Iris pigment epithelial cell (primary cell): ENCODE measurements at regions not wholly inside any gene's neighbourhood (a gene's known extent, or its start where the extent isn't known, plus 50 kb on each side); places are given as distances from the start of the nearest gene placed in this dataset.
"Not testable (repeated sequence)": the region's sequence is repeated elsewhere in the genome, so short reads cannot be mapped to it uniquely, and the experiment has no call there.

Experiments used
- DNase-seq: peaks from one replicate; pipeline ENCODE4 v3.0.0-alpha.2; 2011; ENCODE audit warnings: low read depth

DNA sequence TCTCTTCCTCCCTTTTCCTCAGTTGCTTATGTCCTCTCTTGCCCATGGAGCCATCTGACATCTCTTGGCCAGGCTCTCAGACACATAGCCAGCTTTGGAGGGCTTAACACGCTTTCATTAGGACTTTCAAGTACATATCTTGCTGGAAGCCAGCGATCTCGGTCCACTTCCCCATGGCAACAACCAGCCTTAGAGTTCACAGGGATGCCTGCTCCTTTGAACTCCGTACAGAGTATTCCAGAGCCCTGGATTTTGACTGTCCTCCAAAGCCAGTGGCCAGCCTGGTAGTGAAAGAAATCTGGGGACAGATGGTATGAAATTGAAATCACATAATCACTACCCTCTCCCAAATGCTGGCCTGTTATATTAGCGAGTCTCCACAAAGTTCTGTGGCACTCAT lies 370.5 kb upstream of the NPVF start:
- no peak for DNase-seq

DNA sequence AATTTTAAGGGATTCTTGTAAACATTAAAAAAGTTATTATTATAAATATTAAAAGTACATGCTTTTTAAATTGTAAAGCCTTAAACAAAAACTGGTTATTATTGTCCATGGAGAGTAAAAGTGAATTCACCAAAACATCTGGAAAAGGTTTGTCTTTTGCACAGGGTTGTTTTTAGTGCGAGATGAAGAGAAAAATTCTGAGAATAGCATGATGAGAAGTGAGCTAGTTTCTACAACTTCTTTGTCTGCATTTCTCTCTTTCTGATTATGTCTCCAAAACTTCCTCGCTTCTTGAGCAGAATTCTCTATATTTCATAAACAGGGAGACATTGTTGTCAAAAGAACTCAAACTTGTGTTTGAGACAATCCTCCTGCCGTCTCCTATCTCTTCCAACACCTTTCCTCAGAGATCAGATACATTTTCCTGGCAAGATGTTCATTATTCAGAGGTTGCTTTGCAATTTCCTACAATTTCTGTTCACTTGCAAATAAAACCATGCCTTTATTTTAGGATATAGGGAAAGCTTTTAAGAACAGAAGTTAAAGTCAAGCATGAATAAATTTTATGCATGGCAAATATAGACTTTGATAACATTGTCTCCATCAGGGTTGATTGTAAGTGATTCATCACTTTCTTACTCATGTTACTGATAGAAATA lies 372.1 kb upstream of the NPVF start:
- DNase-seq, result no peak

DNA sequence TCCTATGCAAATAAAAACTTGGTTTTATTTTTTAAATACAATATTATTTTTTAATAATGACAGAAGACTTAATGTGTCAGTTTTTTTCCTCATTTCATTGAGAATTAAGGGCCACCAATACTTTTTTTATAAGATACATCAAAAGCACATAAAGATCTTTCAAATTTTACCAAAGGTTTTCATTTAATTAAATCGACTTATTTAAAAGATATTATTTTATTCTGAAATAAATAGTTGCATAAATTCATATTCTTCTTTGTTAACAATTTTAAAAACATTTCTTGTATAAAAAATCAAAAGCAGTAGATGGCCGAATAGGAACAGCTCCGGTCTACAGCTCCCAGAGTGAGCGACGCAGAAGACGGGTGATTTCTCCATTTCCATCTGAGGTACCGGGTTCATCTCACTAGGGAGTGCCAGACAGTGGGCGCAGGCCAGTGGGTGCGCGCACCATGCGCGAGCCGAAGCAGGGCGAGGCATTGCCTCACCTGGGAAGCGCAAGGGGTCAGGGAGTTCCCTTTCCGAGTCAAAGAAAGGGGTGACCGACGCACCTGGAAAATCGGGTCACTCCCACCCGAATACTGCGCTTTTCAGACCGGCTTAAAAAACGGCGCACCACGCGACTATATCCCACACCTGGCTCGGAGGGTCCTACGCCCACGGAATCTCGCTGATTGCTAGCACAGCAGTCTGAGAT lies 374.6 kb upstream of the NPVF start:
- DNase-seq, result not testable (repeated sequence)

DNA sequence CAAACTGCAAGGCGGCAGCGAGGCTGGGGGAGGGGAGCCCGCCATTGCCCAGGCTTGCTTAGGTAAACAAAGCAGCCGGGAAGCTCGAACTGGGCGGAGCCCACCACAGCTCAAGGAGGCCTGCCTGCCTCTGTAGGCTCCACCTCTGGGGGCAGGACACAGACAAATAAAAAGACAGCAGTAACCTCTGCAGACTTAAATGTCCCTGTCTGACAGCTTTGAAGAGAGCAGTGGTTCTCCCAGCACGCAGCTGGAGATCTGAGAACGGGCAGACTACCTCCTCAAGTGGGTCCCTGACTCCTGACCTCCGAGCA lies 375.1 kb upstream of the NPVF start:
- DNase-seq, result not testable (repeated sequence)

DNA sequence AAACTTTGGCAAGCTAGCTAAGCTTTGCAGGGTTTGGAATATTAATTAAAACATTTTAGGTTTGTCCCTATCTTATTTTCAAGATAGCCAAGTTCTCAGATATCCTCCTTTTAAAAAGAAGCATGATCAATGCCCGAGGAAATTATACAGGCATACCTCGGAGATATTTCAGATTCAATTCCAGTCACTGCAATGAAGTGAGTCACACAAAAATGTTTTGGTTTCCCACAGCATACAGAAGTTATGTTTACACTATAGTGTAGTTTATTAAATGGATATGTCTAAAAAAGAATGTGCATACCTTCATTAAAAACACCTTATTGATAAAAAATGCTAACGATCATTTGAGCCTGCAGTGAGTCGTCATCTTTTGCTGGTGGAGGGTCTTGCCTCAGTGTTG lies 382.9 kb upstream of the NPVF start:
- peak; percentile 27 for DNase-seq

DNA sequence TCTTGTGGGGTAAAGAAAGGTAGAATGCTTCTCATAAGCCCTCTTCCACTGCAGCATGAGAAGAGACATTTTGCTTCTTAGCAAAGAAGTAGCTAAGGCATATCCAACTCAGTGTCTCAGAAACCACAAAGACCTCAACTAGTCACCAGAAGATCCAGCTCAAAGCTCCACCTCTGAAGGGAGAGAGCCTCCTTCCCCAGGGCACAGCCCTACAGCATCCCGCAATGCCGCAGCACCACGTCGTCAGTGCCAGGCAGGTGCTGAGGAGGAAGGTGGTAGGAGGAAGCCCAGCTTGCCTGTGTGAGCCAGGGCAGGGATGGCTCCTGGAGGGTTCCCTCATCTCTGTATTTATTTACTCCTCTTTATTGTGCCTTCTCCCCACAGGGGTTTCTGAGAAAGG lies 385.6 kb upstream of the NPVF start:
- no peak for DNase-seq

DNA sequence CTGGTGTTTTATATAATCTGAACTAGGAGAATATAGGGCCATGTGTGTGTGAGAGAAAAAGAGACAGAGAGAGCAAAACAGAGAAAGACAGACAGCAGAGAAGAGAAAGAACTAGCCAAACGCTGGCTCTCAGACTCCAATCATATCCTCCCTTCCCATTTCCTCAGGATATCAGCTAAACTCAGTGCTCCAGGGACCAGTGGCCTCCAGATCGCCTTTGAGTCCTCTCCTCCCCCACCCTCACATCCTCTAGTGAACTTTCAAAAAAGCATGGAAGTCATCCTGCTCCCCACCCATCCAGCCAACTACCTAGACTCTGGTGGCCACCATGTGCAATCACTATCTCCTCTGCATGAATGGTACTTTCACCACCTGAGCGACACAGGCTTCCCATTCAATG lies 386.1 kb upstream of the NPVF start:
- no peak for DNase-seq

DNA sequence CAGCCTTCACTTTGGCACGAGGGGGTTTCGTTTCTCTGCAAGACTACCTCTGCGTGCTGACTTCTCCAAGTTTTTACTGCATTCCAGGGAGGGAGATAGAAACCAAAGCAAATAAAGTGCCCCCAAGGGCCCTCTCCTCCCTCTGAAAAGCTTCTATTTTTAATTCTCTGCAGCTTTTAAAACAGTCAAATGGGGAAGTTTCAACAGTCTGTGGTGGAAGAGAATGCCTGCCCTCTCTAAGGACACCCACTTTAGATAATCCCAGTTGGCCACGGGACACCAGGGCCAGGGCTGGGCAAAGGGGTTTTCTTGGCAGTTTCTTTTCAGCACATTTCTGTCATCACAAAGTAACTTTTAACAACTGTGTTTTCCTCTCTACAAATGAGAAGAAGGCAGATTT lies 386.7 kb upstream of the NPVF start:
- DNase-seq, result no peak

DNA sequence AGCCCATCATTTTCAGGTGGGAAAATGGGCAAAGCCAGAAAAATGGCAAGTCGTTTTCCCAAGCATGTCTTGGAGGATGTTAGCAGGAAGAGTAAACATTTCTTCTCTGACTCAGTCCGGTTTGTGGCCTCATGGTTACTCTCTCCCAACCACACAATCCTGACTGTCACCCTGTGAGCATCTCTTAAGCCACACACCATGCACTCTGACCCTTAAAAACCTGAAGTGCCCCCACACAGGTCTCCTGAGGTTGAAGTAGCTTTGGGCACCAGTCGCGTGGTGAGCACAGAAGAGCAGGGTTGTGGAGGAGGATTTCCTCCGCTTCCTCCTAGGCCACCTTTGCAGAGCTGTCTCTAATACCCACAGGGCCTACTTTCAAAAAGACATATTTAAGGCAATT lies 387.3 kb upstream of the NPVF start:
- DNase-seq, result no peak

DNA sequence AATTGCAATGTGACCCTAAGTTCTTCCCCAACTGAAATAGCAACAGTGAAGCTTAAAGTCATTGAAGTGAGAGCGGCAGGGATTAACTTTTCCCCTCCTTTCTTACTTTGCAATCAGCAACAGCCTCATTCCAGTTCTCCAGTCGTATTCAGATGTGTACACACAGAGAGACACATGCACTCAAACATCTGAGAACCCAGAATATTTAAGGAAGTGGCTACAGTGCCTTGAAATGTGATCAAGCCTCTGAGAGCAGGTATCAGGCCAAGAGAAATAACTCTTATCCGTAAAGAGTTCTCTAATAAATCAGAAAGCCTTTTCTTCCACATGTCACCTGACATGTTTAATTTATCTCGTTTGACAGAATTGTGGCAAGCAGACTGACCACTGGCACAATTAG lies 388.9 kb upstream of the NPVF start:
- no peak for DNase-seq

DNA sequence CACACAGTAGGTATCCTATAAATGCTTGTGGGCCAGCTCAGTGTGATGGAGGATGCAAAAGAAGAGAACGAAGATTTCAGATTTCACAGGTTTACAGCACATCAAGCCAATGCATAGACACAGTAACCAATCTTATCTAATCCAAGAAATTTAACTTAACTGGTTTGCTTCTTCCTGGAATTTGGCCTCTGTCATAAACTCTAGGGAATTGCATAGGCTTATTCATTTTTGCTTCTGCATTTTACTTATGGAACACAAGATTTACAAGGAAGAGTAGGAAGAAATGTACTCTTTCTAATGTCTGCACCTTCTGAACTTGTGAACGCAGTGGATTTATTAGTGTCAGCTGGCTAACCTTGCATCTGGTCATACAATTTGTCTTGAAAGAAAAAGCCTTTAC lies 389.4 kb upstream of the NPVF start:
- DNase-seq, result no peak

DNA sequence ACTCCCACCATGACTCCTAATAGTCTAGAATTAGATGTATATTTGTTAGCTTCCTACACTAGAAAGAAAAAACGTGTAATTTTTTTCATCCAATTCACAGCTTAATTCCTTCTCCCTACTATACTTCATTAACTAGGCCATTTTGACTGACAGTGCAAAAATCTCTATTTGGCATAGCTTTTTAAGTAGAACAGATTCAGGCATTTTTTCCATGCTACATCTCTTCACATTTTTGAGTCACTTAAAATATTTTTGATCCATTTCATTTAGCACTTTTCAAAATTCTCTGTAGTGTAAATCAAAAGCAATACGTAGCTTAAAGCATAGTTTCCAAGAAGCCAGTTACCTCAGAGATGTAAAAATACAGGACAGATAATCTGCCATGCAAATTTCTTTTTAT lies 391.1 kb upstream of the NPVF start:
- no peak for DNase-seq

DNA sequence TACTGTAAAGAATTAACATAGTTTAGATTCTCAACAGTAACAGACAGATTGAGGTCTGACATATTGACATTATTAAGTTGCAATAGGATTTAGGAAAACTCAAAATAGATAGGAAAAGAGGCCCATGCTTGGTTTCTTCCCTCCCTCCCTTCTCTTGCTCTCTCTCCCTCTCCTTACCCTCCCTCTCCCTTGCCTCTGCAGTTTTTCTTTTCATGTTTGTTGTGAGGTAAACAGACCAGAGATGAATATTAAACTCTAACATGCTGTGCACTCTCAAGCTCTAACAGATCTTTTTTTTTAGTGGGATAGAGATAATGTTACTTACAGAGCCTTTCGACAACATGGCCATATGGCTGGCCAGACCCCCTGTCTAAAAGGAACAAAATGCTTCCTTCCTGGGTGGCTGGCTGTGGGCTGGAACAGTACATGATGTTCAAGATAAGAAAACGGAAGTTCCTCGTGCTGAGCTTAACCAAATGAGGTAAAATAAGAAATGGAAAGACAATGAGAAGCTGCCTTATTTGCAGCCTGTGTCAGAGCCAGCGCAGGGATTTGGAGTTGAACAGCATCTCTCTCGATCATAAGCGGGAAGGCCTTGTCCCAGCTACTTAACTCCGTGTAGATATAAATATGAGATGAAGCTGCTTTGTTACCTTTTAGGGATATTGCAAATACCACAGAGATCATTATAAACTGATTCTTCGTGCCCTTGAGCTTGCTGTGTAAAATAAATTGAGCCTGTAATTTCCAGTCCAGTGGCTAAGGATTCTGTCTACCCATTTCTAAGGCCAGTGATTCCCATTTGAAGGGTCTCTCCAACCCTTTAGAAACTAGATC lies 391.9 kb upstream of the NPVF start:
- DNase-seq, result peak; percentile 17

DNA sequence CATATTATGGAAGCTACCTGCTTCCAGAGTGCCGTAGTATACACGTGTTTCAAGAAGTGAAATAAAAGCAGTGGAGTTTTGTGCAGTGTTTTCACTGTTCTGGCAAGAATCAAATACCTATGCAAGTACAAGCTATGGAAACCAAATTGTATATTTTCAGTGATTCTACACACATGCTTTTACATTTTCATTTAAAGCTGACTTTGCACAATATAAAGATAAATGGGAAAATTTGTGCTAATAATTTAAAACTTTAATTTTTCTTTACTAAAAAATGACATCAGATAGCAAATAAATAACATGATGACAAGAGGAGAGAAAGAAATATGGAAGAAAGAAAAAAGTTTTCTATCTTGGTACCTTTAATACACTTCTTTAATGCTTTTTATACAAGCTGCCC lies 393.7 kb upstream of the NPVF start:
- no peak for DNase-seq

DNA sequence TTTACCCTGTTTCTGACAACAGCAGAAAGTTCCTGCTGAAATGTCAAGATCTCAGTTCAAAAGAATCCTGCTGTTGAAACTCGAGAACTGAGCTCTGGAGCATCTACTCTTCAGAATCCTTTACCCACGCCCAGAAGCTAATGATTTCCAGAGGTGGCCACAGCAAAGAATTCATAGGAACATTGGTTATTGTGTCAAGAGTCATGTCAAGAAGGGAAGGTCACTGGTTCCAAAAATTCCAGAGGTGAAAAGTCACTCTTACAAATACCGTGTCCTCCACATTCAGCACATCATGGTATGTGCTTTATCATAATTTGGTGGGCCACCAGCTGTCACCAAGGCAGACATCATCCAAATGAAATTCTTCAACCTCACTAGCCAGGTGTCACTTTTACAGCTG lies 394.4 kb upstream of the NPVF start:
- no peak for DNase-seq

DNA sequence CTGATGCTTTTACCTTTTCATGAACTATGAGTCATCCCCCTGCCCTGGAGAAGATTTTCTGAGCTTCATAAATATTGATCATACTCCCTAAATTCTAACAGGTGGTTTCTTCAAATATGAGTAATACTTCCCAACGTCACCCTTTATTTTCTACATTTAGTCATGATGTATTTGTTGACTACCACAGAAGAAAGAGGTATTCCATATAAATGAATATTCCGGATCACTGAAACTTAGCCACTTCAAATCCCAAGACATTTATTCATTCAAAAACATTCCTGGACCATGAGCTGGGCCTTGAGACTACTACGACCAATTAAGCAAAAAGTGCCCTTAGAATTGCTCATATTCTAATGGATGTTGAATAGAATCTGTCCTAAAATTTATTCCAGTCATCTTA lies 395.8 kb upstream of the NPVF start:
- DNase-seq, result no peak

DNA sequence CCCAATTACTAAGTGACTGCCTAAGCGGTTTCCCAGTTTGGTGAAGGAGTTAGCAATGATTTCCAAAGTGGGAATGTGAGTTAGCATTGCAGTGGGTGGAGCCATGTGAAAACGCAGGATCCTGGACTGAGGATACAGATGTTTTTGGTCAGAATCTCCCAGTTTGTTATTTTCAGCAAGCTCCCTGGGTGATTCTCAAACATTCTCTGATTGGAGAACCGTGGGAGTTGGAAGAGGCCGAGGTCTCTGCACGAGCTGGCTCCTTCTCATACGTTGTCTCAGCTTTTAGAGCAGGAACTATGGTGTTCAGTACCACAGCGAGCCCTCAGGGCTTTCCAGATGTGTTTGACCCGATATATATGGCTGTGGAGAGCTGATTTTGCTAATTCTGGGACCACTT lies 396.5 kb upstream of the NPVF start:
- DNase-seq, result no peak

DNA sequence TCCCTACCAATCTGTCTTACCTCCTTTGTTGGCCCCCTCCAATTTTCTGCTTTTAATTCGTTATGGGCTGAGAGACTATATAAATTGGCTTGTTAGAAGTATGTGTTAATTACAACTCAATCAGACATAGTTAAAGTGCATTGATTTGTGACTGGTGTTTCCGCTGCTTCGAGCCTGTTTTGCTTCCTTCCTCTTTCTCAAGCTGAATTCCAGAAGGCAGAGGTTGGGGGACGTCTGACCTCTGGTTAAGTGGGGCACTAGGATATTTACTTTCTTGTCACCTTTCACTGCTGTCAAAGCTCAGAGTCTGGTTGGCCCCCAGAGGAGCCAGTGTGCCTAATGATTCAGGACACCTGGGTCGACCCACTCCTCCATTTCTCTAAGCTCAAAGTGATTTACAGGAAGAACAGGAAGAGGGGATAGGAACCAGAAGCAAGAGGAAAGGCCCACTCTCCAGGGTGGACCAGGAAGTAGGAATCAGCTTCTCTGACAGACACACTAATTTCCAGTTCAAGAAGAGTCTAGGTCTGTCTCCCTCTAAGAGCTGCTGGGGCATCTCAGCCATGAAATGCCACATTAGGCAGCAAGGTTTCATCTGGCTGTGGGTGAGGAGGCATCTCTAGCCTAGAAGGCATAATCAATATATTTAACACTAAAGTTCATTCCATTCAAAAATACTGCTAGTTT lies 397.2 kb upstream of the NPVF start:
- DNase-seq, result no peak

DNA sequence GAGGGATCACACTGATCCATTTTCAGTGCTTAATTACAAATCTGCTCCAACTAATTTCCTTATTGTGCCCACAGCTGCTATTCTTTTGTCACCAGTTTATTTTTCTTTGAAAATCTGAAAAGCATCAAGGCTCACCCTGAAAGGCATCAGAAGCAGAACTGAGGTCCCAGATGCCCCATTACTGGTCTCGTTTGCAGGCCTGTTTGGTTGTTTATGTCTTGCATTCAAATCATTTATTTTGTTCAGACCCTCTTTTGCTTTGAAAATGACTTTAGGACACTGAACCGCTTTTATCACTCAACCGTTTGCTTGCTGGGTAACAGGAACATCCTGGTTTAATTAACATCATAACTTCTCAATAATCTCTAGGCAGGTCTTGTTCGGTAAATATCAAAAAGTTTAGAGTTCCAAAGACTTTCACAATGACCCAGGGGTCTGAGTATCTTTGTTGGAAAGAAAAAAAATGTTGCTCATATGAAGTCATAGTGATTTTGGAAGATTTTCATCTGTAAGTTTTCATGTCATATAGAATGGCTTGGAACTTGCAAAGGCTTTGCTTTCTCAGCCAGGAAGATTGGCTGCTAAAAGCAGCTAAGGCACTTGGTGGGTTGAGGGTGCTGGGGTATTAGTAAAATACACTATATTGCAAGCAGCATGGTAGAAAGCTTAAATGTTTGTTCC lies 398.3 kb upstream of the NPVF start:
- no peak for DNase-seq

DNA sequence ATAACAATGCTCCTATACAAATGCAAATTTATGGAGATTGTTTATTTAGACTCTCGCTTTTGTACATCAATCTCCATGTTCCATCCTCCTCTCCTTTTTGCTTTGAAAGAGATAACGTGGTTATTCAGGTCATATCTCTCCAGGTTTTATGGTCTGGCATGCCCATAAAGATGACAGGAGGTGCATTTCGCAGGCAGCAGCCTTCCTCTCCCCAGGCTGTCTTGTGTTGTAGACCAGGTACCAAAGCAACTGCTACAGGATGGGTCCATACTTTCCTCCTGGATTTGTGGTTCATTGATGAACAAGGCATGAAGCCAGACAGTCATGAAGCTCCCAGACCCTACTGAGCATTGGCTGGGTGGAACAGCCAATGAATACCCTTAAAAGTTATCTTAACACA lies 400.2 kb upstream of the NPVF start:
- DNase-seq, result no peak

DNA sequence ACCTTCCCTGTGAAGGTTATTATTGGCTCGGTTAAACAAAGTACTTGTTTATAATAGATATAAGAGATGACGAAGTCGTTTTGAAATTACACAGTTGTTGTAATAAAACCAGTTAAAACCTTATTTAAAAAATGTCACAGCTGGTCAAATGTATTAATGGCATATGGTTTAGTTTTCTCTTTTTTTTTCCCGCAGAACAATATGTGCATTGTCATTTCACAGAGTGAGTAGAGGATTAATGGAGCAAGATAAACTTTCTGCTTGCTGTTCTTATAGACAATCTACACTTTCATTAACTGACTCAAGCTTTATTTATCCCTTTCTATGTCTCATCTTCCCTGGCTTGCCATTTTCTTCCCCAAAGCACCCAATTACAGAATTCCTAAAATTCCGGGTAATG lies 404.3 kb upstream of the NPVF start:
- DNase-seq, result no peak

DNA sequence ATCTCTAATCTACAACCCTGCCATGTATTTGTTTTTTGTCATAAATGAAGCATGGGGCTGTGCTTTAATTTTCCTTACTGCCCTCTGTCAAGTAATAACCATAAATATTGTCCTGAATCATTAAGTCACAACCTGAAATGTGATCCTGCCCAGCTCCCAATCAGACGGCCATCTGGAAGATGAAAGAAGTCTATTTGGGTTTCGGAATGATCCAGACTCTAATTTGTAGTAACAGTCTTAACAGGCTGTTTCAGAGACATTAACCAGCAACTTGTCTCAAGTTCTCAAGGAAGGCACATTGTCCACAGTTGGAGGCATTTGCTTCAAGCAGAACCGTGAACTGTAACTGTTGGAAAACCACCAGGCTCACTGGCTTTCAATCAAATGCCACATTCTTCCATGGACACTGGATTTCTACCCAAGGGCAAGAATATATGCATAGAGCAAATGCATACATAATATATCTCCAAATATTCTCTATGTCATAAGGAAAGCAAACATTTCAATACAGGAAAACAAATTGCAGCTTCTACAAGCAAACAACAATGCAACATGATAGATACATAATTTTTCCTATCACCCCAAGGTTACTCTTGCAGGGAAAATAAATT lies 405.2 kb upstream of the NPVF start:
- no peak for DNase-seq
